IMR-90 (cell line): ENCODE measurements at regions not wholly inside any gene's neighbourhood (a gene's known extent, or its start where the extent isn't known, plus 50 kb on each side); places are given as distances from the start of the nearest gene placed in this dataset.

Experiments used
- ATAC-seq: fragments of 200-7000 bp; cut with Tn5 transposase; 2 replicates; pipeline ENCODE4 v1.9.1; 2020; ENCODE audit warnings: low read depth, mild to moderate bottlenecking, moderate library complexity
- BruUV-seq: library from RNA; stranded (reverse); fragments of 400-500 nt; replicated peaks from 2 replicates; lab custom pipeline; 2021; lab: Mats Ljungman, UMichigan
- CTCF ChIA-PET: fragments of 300-600 bp; formaldehyde crosslinking; extraction: SDS; loops from one replicate; lab custom pipeline; 2021; ENCODE audit warnings: antibody characterized with exemption; lab: Yijun Ruan, JAX
- POLR2A ChIA-PET: fragments of 300-600 bp; sonication (Branson Sonifier 250); formaldehyde crosslinking; loops from one replicate; lab custom pipeline; 2022; ENCODE audit warnings: antibody characterized with exemption; ENCODE audit not compliant: unreplicated experiment; lab: Charles Lee
- DNase-seq: peaks from one replicate; pipeline ENCODE4 v3.0.0; 2013
- H2AFZ ChIP-seq: replicated peaks from 2 replicates; pipeline ENCODE3; 2013; ENCODE audit warnings: low read length, mild to moderate bottlenecking; ENCODE audit not compliant: poor library complexity
- H2AK5ac ChIP-seq: 2 replicates; pipeline ENCODE4 v1.6.1; 2013; ENCODE audit warnings: low read depth, low read length, inconsistent platforms
- H2AK9ac ChIP-seq: replicated peaks from 2 replicates; pipeline ENCODE3; 2013; ENCODE audit warnings: mild to moderate bottlenecking, low read depth, low read length, moderate library complexity; ENCODE audit not compliant: poor library complexity
- H2BK120ac ChIP-seq: 2 replicates; pipeline ENCODE4 v1.6.1; 2013; ENCODE audit warnings: low read depth, low read length, inconsistent platforms
- H2BK15ac ChIP-seq: 3 replicates; pipeline ENCODE4 v1.6.1; 2013; ENCODE audit warnings: low read depth, low read length, inconsistent platforms
- H2BK20ac ChIP-seq: 2 replicates; pipeline ENCODE4 v1.6.1; 2013; ENCODE audit warnings: low read depth, mild to moderate bottlenecking, inconsistent platforms, low read length, moderate library complexity
- H2BK5ac ChIP-seq: 2 replicates; pipeline ENCODE4 v1.6.1; 2013; ENCODE audit warnings: mild to moderate bottlenecking, low read depth, low read length, inconsistent platforms; ENCODE audit not compliant: poor library complexity, severe bottlenecking
- H3K14ac ChIP-seq: replicated peaks from 2 replicates; pipeline ENCODE4 v1.6.1; 2013; ENCODE audit warnings: low read depth, low read length, inconsistent platforms
- H3K18ac ChIP-seq: 2 replicates; pipeline ENCODE4 v1.6.1; 2013; ENCODE audit warnings: low read depth, low read length, control low read depth
- H3K23ac ChIP-seq: 2 replicates; pipeline ENCODE4 v1.6.1; 2013; ENCODE audit warnings: low read depth, low read length, inconsistent platforms
- H3K27ac ChIP-seq: 2 replicates; pipeline ENCODE4 v1.5.1; 2013; ENCODE audit warnings: mild to moderate bottlenecking, control low read depth, low read length; ENCODE audit not compliant: insufficient read depth
- H3K27me3 ChIP-seq: 2 replicates; pipeline ENCODE4 v1.6.1; 2013; ENCODE audit warnings: low read length; ENCODE audit not compliant: control insufficient read depth, insufficient read depth
- H3K36me3 ChIP-seq: 2 replicates; pipeline ENCODE4 v1.6.1; 2013; ENCODE audit warnings: low read length, mixed read lengths; ENCODE audit not compliant: control insufficient read depth, insufficient read depth
- H3K4ac ChIP-seq: 2 replicates; pipeline ENCODE4 v1.6.1; 2013; ENCODE audit warnings: low read depth, low read length, inconsistent platforms
- H3K4me1 ChIP-seq: 2 replicates; pipeline ENCODE4 v1.6.1; 2013; ENCODE audit warnings: low read length, mixed read lengths; ENCODE audit not compliant: control insufficient read depth, insufficient read depth
- H3K4me2 ChIP-seq: 2 replicates; pipeline ENCODE4 v1.6.1; 2013; ENCODE audit warnings: low read depth, mild to moderate bottlenecking, control low read depth, low read length, moderate library complexity
- H3K4me3 ChIP-seq: 2 replicates; pipeline ENCODE4 v1.5.1; 2013; ENCODE audit warnings: low read depth, mild to moderate bottlenecking, control low read depth, low read length, moderate library complexity; ENCODE audit not compliant: insufficient read depth
- H3K56ac ChIP-seq: 2 replicates; pipeline ENCODE4 v1.6.1; 2013; ENCODE audit warnings: low read length, inconsistent platforms; ENCODE audit not compliant: insufficient read depth; ENCODE audit errors: extremely low read depth
- H3K79me1 ChIP-seq, 2 experiments: 2 replicates each; pipeline ENCODE4 v1.6.1; 2013; ENCODE audit warnings: low read length in 2 of 2, inconsistent platforms in 1 of 2, low read depth in 1 of 2
- H3K9ac ChIP-seq: 2 replicates; pipeline ENCODE4 v1.6.1; 2013; ENCODE audit warnings: low read depth, low read length, control low read depth
- H3K9me1 ChIP-seq: 2 replicates; pipeline ENCODE4 v1.6.1; 2013; ENCODE audit warnings: low read length, inconsistent platforms; ENCODE audit not compliant: insufficient read depth
- H3K9me3 ChIP-seq: 2 replicates; pipeline ENCODE4 v1.6.1; 2013; ENCODE audit warnings: low read length; ENCODE audit not compliant: control insufficient read depth, insufficient read depth
- H4K20me1 ChIP-seq: 2 replicates; pipeline ENCODE4 v1.6.1; 2013; ENCODE audit warnings: low read length, inconsistent platforms; ENCODE audit not compliant: insufficient read depth
- H4K5ac ChIP-seq: 2 replicates; pipeline ENCODE4 v1.6.1; 2013; ENCODE audit warnings: mild to moderate bottlenecking, low read depth, low read length, control low read depth
- H4K8ac ChIP-seq, 2 experiments: 2 replicates each; pipeline ENCODE4 v1.6.1; 2013; ENCODE audit warnings: low read depth in 2 of 2, low read length in 2 of 2, control low read depth in 1 of 2, inconsistent platforms in 1 of 2
- H4K91ac ChIP-seq: 2 replicates; pipeline ENCODE4 v1.6.1; 2013; ENCODE audit warnings: low read depth, low read length, inconsistent platforms; ENCODE audit not compliant: insufficient read depth
- BHLHE40 ChIP-seq: fragments of 150-350 bp; IDR thresholded peaks from 2 replicates; pipeline ENCODE4 v1.6.1; 2016; ENCODE audit warnings: mild to moderate bottlenecking, low read depth, low read length
- CEBPB ChIP-seq: IDR thresholded peaks from 2 replicates; pipeline ENCODE4 v1.6.1; 2012; ENCODE audit warnings: low read depth, low read length, improper control_type of control experiment
- CHD1 ChIP-seq: IDR thresholded peaks from 2 replicates; pipeline ENCODE4 v1.6.1; 2012; ENCODE audit warnings: low read depth, low read length, improper control_type of control experiment
- CTCF ChIP-seq: conservative IDR thresholded peaks from 2 replicates; pipeline ENCODE4 v1.5.1; 2012; ENCODE audit warnings: mild to moderate bottlenecking, low read depth, low read length, improper control_type of control experiment
- FOS ChIP-seq: fragments of 150-350 bp; IDR thresholded peaks from 2 replicates; pipeline ENCODE4 v1.6.1; 2016; ENCODE audit warnings: low read depth, low read length
- MAFK ChIP-seq: IDR thresholded peaks from 2 replicates; pipeline ENCODE4 v1.6.1; 2012; ENCODE audit warnings: low read depth, low read length, improper control_type of control experiment
- MAZ ChIP-seq: IDR thresholded peaks from 2 replicates; pipeline ENCODE4 v1.6.1; 2012; ENCODE audit warnings: low read depth, mild to moderate bottlenecking, low read length, improper control_type of control experiment, moderate library complexity, borderline replicate concordance
- MXI1 ChIP-seq: IDR thresholded peaks from 2 replicates; pipeline ENCODE4 v1.6.1; 2012; ENCODE audit warnings: low read depth, mild to moderate bottlenecking, low read length, moderate library complexity, borderline replicate concordance
- NFE2L2 ChIP-seq: fragments of 150-350 bp; IDR thresholded peaks from 2 replicates; pipeline ENCODE4 v1.6.1; 2016; ENCODE audit warnings: low read depth, mild to moderate bottlenecking, low read length
- POLR2A ChIP-seq: IDR thresholded peaks from 2 replicates; pipeline ENCODE4 v1.6.1; 2012; ENCODE audit warnings: mild to moderate bottlenecking, low read depth, low read length
- RAD21 ChIP-seq: IDR thresholded peaks from 2 replicates; pipeline ENCODE4 v1.6.1; 2012; ENCODE audit warnings: low read length, improper control_type of control experiment
- RCOR1 ChIP-seq: IDR thresholded peaks from 2 replicates; pipeline ENCODE4 v1.6.1; 2012; ENCODE audit warnings: mild to moderate bottlenecking, low read length, improper control_type of control experiment; ENCODE audit not compliant: insufficient replicate concordance
- RFX5 ChIP-seq: IDR thresholded peaks from 2 replicates; pipeline ENCODE4 v1.8.0; 2012; ENCODE audit warnings: low read depth, mild to moderate bottlenecking, low read length, moderate library complexity
- SMC3 ChIP-seq: fragments of 150-350 bp; IDR thresholded peaks from 2 replicates; pipeline ENCODE4 v1.6.1; 2016; ENCODE audit warnings: low read depth, mild to moderate bottlenecking, antibody characterized with exemption, low read length, moderate library complexity
- USF2 ChIP-seq: fragments of 150-350 bp; IDR thresholded peaks from 2 replicates; pipeline ENCODE4 v1.6.1; 2017; ENCODE audit warnings: mild to moderate bottlenecking, antibody characterized with exemption, low read length, low read depth
- WGBS, 2 experiments: methylation state at CpG; one replicate each; pipeline versions ENCODE4 v1.1.5 to v1.1.7; 2013; ENCODE audit warnings: missing lambda C conversion rate in 2 of 2; ENCODE audit not compliant: insufficient read length in 1 of 2; ENCODE audit errors: extremely low coverage in 2 of 2; 5-methylcytosine and 5-hydroxymethylcytosine counted together
- dilution Hi-C: fragments of 300-500 bp; cut with HindIII; formaldehyde crosslinking; loops from one replicate; pipeline ENCODE4 v1.14.3; 2018; ENCODE audit warnings: low sequenced_read_pairs; ENCODE audit not compliant: unreplicated experiment
- in situ Hi-C: fragments of 300-500 bp; cut with MboI; formaldehyde crosslinking; loops from 3 replicates; pipeline ENCODE4 v1.14.3; 2019; ENCODE audit warnings: low sequenced_read_pairs, inconsistent platforms, mixed read lengths
- intact Hi-C: fragments of 100-400 bp; cut with micrococcal nuclease; formaldehyde crosslinking; loops from 2 replicates; pipeline ENCODE4 v1.10.0; 2022
- TF ChIP-seq, protein P1 (sequence below): fragments of 150-350 bp; IDR thresholded peaks from 2 replicates; pipeline ENCODE4 v1.6.1; 2016; ENCODE audit warnings: low read depth, mild to moderate bottlenecking, low read length, moderate library complexity, borderline replicate concordance

DNA sequence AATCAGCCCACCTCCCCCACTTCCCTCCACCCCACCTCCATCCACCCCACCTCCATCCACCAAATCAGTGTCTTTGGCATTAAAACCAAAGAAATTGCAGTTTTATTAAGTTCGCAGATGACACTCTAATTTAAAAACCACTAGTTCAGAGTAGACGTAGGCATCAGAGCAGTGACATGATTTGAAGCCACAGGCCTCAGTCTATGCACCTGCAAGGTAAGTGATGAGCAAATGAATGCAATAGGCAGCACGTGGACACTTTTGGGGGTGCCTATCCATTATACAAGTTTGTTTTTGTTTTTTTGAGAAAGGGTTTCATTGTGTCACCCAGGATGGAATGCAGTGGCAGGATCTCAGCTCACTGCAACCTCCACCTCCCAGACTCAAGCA, 88.0 kb upstream of the TRIM2 start:
- dilution Hi-C loops = no loop called here
- H3K9me1 ChIP-seq = peaks cover 6% of the 10 kb centered on the region
- 80% methylated on average over 1 of the region's 3 CpGs; no CpG with 5 or more reads in 1 of the 2 experiments for WGBS, 2 experiments
- H3K79me1 ChIP-seq = no peaks in the 10 kb centered on the region
- H4K20me1 ChIP-seq = no peaks in the 10 kb centered on the region; the same call in 1 of the 2 replicates
- no peak overlapping the region for H2AK9ac ChIP-seq
- no peak overlapping the region; the same call in 1 of the 2 replicates for H2AK5ac ChIP-seq
- no peak overlapping the region for H4K91ac ChIP-seq
- no peaks in the 10 kb centered on the region for H3K9me3 ChIP-seq
- no peaks in the 10 kb centered on the region for H3K36me3 ChIP-seq
- TF ChIP-seq SMC3 (no peak), NFE2L2 (no peak), CTCF (no peak), POLR2A (no peak), CHD1 (no peak), RAD21 (no peak), RFX5 (no peak), BHLHE40 (no peak), RCOR1 (no peak), CEBPB (no peak), FOS (no peak), MAZ (no peak), MAFK (no peak), MXI1 (no peak), USF2 (no peak)
- TF ChIP-seq, protein P1, sequence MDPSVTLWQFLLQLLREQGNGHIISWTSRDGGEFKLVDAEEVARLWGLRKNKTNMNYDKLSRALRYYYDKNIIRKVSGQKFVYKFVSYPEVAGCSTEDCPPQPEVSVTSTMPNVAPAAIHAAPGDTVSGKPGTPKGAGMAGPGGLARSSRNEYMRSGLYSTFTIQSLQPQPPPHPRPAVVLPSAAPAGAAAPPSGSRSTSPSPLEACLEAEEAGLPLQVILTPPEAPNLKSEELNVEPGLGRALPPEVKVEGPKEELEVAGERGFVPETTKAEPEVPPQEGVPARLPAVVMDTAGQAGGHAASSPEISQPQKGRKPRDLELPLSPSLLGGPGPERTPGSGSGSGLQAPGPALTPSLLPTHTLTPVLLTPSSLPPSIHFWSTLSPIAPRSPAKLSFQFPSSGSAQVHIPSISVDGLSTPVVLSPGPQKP = no peak
- no peak overlapping the region for H2BK15ac ChIP-seq
- no peak for DNase-seq
- H3K4me2 ChIP-seq = no peak overlapping the region
- BruUV-seq = no TSS peak
- no peak overlapping the region for H3K9ac ChIP-seq
- no peak overlapping the region for H4K5ac ChIP-seq
- H2BK20ac ChIP-seq = 0 out of 2 replicates have a peak overlapping the region, but pooled peaks have one; percentile 27
- no peak overlapping the region for H3K4me3 ChIP-seq
- H3K4me1 ChIP-seq = peaks cover 11% of the 10 kb centered on the region
- ChIA-PET POLR2A (interaction anchor here (0.6 kb wide), 1 partner anchor 1100 kb away, joined by 6 read pairs; no protein-coding TSS in a partner anchor), CTCF (no interaction called here)
- no peak overlapping the region for H2AFZ ChIP-seq
- H3K27me3 ChIP-seq = peaks cover 17% of the 10 kb centered on the region
- H3K4ac ChIP-seq = no peak overlapping the region
- H3K56ac ChIP-seq = no peak overlapping the region
- no peak overlapping the region for H3K14ac ChIP-seq
- in situ Hi-C loops = no loop called here
- no peak overlapping the region for H2BK120ac ChIP-seq
- H3K27ac ChIP-seq = no peak overlapping the region
- ATAC-seq = no peak
- no peak overlapping the region for H3K18ac ChIP-seq
- intact Hi-C loops = no loop called here
- H3K23ac ChIP-seq = no peak overlapping the region
- no peak overlapping the region for H4K8ac ChIP-seq
- no peak overlapping the region for H2BK5ac ChIP-seq
